ENCODE measurements at regions not wholly inside any gene's neighbourhood (a gene's known extent, or its start where the extent isn't known, plus 50 kb on each side); places are given as distances from the start of the nearest gene placed in this dataset.

GRCh38 chr6:156164701-156165452, 612.3 kb upstream of the ARID1B start:
- TF ChIP-seq POLR2AphosphoS5 (IDR thresholded peaks at IDR 0.05) (no peak), CTCF (IDR thresholded peaks at IDR 0.05) (no peak), POLR2A (IDR thresholded peaks at IDR 0.05) (no peak)
